Activated naive CD4-positive, alpha-beta T cell treated with Interleukin-2 at 50 U/mL for 16 hours (primary cell): ENCODE measurements at regions not wholly inside any gene's neighbourhood (a gene's known extent, or its start where the extent isn't known, plus 50 kb on each side); places are given as distances from the start of the nearest gene placed in this dataset.

ENCODE experiments used
- DNase-seq: peaks from one replicate; pipeline ENCODE4 v3.0.0-alpha.2; 2020

DNA sequence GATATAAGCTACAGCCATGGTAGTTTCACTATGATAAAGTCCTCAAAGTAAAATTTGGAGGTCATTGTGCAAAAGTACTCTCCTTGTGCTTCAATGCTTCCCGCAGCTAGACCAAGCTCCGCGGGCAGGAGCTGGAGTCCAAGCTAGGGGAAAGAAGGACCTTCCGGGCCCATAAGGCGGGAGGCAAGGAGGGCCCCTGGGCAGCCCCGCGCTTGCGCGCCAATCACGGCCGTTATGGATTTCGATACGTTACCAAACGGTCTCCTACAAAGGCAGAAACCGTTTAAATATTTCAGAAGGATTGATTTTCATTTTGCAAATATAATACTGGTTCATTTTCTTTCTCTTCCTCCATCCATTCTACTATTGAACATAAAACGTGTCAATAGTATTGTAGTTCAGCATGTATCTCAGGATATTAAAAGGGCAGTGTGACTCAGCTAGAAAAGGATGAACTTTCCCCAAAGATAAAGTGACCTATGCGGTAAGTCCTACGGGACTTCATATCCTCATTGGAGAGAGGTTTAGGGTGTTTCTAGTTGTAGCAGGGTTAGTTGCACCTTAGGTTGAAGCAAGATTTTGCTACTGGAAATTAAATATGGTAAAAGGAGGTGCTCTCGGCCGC, 128.0 kb downstream of the KIF20B start:
- no peak for DNase-seq

DNA sequence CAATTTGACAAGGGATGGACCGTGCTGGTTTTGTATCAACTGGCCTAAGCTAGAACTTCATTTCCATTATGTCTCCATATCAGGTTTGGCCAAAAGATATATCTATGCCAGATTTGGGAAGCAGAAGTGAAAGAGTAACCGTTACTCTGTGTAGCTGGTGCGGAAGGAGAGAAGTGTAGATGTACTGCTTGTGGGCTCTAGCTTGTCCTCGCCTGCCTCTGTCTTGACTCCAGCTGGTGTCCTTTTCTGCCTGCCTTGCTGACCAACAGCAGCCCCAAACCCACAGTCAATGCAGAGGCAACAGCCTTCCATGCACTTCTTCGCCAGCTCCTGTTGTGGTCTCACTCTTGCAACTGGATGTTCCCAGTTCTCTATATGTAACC, 128.5 kb downstream of the KIF20B start:
- no peak for DNase-seq

DNA sequence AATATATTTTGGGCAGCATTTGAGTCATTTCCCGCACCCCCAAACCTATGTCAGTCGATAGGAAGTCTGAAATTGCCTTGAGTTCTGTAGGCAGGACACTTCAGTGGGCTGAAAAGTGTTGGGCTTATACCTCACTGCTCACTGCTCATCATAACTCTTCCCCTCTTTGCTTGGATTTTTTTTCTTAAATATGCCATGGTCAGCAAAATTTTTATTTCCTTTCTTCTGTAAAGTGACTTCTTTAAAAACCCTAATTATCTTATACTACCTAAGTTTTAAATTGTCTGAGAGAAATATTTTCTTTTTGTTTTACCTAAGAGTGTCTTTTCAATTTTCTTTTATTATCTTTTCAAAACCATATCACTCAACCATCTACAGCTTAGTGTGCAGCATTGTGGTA, 129.2 kb downstream of the KIF20B start:
- no peak for DNase-seq

DNA sequence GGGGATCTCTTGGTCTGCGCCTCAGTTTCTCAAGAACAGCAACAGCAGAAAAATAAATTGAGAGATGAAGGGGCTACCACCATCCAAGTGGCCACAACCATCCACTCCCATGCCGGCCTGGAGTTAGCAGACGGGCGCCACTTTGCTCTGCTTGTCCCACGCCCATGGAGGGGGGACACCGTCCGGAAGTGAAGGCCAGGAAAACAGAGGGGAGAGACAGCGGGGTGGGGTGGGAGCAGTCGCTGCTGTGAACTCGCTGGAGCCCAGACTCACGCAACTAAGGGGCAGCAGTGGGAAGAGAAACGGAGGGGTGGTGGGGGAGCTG, 135.4 kb downstream of the KIF20B start:
- no peak for DNase-seq

DNA sequence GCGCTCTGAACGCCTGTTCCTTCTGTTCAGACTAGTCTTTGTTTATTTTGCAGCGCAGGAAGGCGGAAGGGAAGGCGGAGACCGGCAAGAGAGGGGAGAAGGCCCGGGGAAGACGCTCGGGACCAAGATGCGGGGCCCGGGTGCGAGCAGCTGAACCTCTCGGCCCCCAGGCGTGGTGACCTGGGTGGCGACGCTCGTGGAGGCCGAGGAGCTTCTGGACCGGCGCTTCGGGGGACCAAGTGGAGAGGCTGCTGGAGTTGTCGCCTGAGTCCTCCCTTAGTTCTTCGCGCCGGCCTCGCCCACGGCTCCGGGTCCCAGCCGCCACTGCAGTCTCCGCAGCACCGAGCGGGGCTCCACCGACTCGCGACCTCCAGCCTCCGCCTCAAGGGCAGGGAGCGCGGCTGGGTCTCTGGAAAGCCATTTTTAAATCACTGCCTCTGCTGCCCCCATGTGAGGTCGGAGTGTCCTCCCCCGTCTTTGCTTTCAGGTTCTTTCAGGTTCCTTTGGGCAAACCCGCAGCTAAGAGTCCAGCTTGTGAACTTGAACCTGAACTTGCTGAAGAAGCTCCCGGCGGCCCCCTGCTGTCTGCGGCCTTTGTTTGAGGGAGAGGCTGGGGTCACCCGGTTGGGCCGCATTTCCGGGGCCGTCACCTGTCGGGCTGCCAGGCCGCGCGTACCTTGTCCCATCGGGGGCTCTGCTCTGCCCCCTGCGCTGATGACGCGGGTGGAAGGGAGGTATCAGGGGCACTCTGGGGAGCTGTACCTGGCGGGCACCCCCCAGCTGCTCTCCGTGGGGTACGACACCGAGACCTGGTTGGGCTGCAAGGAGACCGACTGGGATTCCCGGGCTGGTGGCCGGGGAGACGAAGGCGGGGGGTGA, 136.0 kb downstream of the KIF20B start:
- DNase-seq: peak; percentile 28

DNA sequence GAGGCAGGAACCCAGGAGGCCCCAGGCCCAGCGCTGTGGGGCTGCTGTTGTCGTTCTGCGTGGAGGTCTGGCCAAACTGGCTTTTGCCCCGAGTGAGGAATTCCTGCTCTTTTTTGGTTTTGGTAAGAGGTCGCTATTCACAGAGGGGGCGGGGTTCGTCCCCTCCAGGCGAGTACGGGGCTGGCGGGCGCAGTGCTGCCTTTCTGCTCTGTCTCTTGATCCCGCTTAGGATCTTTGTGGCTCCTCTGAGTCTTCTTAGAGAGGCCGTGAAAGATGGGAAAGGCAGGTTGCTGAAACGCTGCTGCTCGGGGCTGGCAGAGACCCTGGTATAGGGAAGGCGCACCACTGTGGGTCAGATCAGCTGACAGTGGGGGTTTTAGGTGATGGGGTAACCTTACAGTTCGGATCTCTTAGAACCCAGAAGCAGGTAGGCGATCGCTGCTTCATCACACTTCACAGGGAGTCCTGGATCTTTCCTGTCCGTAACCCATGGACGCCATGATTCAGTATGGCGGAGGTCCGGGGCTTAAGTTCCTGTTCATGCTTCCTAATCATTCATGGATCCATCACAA, 136.7 kb downstream of the KIF20B start:
- DNase-seq: no peak

DNA sequence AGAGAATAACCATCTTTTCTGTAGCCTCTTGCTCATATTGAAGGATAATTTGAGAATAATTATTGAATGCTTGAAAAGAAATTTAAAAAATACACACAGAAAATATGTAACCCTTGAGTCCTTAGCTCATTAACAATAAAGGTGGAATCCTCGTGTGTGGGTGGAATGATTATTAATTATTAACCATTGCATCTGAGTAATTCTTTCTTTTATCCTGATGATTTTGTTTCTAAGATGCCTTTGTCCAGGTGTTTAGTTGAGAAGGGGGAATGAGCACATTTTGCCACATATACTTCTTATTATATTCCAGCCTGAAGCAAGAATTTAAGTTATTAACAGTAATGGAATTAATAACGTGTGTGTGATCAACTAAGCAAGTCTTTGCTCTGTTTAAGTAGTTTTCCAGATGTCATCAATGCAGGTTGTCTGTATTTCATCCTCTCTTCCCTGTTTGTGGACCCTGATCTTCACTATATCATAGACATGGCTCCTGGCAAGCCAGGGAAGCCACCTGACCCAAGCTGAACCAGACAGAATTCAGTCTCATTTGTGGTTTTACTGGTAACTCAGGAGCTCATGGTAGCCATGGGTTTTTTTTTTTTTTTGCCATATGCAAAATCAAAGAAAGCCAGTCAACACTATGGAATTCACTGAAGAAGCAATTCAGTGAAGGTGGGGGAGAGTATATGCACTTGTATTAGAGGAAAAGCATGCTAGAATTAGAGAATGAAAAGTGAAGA, 144.3 kb downstream of the KIF20B start:
- no peak for DNase-seq

DNA sequence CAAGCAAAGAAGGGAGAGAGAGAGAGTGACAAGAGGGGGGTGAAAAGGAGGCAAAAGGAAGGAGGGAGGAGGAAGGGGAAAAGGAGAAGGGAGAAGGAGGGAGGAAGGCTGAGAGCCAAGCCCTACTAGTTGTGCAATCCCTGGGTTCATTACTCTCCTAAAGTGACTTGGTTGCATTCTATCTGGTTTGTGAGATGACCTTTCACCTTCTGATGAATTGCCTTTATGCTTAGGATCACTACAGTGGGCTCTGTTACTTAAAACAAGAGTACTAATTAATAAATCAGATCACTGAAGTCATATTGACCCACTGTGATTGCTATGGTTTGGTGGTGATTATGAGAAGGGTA, 144.9 kb downstream of the KIF20B start:
- no peak for DNase-seq

DNA sequence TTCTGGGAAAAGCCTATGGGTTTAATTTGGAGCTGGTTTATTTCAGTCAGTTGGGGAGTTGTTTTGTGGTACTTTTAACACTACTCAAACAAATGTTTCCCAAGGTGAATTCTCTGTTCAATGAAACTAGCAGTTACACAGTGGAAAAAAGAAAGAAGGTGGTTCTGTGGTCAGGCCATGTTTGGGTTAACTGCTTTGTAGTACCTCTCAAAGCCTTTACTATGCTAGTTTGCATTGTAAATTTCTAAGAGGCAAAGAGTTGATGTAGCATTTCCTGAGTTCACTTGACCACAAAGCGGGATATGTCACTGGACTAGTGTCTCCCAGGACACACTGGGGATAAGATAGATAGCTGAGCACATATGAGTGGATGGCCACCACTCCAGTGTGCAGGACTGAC, 145.4 kb downstream of the KIF20B start:
- DNase-seq: no peak

DNA sequence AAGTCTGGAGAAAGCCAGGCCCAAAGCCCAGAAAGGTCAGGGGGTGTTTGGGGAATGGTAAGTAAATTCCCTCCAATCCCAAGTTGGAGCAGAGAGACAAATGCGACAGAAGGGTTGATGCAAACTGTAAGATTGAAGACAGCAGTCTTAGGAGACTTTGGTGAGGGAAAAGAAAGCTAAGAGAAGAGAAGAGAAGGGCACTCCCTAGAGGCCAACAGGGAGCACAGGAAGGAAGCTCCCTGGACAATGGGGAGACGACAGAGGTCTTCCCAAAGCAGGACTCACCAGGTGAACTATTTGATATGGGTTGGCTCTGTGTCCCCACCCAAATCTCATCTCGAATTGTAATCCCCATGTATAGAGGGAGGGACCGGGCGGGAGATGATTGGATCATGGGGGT, 151.5 kb downstream of the KIF20B start:
- DNase-seq: no peak

DNA sequence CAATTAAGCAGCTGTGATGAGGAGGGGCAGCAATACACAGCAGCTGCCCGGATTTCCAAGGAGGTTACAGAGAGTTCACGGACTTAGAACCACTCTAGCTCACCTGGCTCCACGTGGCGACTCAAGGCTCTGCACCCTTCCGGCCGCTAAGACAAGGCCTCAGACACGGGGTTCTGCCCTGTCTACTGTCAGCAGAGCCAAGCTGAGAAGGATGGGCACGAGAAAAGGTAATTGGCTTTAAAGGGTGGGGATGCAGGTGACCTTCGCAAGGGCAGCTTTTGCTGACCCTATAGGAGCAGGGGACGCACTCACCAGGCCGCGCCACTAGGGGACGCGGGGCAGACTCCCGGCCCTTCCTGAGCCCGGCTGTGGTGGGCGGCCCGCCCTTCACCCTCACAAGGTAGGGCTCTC, 152.4 kb downstream of the KIF20B start:
- no peak for DNase-seq

DNA sequence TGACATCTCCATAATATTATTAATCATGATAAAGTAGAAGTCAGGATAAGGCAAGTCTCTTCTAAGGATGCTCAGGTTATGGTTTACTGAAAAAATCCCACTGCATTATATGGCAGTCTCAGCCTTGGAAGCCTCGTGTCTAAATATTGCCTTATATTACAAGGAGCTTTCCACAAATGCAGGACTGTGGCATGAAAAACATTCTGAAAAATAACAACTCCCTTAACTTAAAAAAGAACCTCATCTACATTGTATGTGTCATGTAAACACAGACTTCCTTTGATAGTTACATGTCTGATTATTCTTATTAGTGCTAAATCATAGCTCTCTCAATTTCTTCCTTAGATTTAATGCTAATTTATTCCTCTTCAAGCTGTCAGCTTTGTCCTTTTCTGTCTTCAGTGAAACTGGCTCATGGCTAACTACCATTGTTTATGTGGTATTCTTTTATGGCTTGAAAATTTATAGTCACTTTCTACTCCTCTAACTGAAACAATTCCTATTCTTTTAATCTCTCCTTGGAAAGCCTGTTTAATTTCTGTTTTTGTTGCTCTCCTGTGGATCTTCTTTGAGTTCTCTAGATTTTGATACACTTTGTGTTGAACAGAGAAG, 156.1 kb downstream of the KIF20B start:
- no peak for DNase-seq

DNA sequence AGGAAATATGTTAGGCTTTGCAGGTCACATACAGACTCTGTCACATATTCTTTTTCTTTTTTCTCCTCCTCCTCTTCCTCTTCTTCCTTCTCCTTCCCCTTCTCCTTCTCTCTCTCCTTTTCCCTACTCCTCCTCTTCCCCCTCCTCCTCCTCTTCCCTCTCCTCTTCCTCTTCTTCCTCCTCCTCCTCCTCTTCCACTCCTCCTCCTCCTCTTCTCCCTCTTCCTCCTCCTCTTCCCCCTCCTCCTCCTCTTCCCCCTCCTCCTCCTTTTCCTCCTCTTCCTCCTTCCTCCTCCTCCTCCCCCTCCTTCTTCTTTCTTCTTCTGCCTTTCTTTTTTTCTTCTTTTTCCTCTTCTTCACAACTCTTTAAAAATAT, 159.8 kb downstream of the KIF20B start:
- no peak for DNase-seq

DNA sequence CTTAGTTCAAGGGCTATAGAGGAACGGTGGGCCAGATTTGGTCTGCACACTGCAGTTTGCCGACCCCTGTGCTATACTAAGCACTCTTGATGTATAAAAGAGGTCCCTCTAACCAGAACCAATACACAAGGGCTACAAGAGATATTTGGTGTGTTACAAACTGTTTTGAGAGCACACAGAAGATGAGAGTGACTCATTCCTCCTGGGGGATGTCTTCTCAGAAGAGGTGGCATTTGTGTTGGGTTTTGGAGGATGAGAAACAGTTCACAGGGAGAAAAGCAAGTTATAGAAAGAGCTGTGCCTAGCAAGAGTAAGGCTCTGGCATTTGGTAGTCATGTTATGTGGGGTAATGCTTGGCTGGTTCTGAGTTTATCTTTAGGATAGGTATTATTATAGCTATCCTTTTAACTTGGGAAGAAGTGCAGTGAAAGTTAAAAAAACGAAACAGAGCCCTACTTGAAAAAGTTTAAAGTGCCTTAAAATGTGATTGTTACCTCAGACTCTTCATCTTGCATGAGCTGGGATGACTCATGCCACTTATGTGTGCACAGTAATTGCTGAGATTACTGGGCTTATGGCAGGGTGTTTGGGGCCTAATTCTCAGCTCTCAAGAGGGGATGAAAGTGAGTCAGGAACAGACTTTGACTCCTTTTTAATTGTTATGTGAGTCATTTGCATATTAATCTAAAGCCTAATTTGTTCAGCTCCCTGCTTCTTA, 160.4 kb downstream of the KIF20B start:
- DNase-seq: peak; percentile 29

DNA sequence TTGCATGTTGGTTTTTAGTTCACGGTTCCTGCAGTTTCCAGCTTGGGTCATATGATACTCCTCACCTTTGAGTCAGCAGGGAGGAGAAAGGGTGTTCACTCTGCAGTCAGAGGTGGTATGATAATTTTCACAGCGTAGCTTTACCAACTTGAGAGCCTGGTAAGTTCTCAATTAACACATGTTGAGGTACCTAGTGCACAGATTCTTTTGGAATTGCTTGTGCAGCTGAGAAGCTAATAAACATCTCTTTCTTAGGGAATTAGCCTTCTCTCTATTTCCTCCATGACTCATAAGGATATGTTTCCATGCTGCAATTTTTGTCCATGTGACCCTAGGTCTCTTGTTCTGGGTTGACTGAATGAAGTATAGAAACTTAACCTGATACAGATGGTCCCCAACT, 166.6 kb downstream of the KIF20B start:
- DNase-seq: no peak

DNA sequence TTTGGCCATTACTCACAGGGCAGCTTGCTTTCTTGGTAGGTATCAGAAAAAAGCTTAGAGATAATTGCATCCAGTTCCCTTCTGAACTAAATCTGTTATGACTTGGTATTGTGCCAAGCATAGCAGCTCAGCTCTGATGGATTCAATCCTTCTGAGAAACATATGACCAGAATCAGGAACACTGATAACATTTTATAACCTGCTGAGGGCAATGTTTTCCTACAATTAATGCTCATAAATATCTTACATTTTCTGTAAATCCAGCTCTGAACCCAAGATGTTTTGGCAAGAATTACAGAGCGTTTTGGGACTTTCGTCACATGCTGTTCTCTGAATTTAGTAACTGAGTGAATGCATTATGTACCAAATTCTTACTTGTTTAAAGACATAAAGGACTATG, 167.8 kb downstream of the KIF20B start:
- no peak for DNase-seq

DNA sequence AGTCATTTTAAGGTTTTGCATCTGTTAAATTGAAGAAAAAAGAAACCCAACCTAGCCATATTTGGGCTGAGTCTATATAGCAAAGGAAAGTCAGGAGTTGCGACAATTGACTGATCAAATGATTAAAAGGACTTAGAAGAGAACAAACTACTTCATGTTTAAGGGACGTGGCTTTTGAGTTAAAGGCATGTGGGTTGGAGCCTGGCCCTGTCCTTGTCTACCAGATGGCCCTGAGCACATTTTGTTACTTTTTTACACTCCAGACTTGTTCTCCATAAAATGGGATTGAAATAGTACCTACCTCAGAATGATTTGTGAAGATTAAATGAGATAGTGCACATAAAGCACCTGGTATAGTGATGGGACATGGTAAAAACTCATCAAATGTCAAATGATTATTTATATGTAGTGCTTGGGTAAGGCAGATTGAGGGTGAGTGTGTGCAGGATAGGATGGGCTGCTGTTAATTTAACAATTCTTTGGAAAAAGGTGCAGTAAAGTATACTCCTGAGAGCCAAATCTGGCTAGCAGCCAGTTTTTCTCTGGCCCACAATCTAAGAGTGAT, 168.3 kb downstream of the KIF20B start:
- DNase-seq: no peak

DNA sequence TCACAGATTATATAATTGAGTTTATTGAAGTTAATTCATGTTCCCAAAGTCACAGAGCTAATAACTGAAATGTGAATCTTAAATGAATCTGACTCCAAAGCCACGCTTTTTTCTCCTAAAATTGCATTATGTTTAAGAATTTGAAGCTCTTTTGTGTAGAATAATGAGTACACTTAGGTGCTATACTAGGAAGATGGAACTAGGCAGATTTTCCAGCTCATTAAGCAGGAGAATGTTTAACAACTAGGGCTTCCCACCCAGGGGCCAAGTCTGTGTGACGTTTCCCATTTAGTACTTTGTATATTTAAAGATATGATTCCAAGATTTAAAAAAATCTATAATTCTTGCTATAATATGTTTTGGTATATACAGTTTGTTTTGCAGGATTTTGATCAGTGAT, 169.5 kb downstream of the KIF20B start:
- DNase-seq: no peak

DNA sequence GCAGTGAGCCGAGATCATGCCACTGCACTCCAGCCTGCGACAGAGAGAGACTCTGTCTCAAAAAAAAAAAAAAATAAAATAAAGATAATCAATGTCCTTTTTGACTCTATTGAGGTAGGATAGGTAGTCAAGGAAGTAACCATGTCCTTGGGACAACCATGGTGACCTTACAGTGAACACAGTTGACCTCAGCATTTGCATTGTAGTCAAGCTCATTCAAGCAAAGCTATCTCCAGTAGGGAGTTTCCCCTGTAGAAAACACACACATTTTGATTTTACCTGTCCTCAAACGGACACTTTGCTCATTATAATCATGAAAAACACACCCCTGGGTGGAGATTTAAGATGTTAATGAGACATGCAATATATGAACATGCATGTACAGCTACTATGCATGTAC, 171.7 kb downstream of the KIF20B start:
- no peak for DNase-seq

DNA sequence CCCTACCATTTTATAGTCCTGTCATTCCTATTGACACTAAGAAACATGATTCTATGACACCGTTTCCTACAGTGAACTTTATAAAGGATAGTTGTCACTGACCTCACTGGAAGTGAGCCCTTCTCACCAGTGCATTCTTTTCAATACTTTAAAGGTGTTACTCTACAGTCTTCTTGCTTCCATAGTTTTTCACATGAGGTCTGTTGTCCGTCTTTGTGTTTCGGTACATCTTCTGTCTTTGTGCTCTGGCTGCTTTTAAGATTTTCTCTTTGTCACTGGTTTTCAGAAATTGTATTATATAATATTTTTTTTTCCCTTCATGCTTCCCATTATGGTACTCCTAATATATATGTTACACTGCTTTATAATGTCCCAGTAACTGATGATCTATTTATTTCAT, 174.2 kb downstream of the KIF20B start:
- no peak for DNase-seq

DNA sequence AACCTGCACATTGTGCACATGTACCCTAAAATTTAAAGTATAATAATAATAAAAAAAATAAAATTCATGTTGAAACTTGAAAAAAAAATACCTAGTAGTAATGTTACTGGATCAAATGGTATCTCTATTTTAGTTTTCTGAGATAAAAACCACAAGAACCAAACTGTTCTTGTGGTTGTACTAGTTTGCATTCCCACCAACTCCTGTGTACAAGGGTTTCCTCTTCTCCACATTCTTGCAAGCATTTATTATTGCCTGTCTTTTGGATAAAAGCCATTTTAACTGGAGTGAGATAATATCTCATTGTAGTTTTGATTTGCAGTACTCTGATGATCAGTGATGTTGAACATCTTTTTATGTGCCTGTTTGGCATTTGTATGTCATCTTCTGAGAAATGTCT, 177.7 kb downstream of the KIF20B start:
- no peak for DNase-seq

DNA sequence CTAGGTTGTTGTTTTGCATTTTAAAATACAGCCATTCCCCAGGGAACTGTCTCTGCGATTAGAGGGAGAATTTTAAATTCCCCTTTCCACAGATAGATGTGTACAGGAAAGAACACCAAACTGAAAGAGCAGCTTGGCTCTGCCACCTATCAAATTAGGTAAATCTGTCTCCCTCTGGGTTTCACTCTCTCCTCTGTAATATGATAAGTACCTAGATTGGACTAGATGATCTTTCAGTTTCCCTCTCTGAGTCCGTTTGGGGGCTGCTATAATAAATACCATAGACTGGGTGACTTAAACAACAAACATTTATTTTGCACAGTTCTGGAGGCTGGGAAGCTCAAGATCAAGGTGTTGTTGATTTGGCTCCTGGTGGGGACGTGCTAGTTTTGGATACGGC, 186.0 kb downstream of the KIF20B start:
- DNase-seq: no peak

DNA sequence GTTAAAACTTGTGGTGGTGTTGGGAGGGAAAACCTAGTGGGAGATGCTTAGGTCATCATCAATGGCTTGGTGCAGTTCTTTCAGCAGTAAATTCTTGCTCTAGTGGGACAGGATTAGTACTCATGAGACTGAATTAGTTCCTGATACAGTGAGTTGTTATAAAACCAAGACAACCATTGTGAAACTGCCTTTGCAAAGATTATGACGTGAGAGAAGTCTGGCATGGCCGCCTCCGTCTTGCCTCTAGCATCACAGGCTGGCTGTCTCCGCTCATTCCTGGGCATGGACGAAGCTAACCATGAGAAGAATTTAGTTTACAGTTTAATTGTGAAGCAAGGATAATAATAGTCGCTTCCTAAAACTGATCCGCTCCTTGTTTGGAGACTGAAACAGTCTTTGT, 186.4 kb downstream of the KIF20B start:
- no peak for DNase-seq
